Left ventricle myocardium inferior (tissue), 1 donor: ENCODE measurements at regions not wholly inside any gene's neighbourhood (a gene's known extent, or its start where the extent isn't known, plus 50 kb on each side); places are given as distances from the start of the nearest gene placed in this dataset.

Source experiments
- DNase-seq: peaks from one replicate; pipeline ENCODE4 v3.0.0-alpha.2; 2020
- H3K27ac ChIP-seq: fragments of 200-600 bp; replicated peaks from 2 replicates; pipeline ENCODE4 v1.8.0; 2021
- H3K27me3 ChIP-seq: fragments of 200-600 bp; 2 replicates; pipeline ENCODE4 v1.8.0; 2021; ENCODE audit warnings: low read depth
- H3K36me3 ChIP-seq: fragments of 200-600 bp; 2 replicates; pipeline ENCODE4 v1.8.0; 2021
- H3K4me1 ChIP-seq: fragments of 200-600 bp; 2 replicates; pipeline ENCODE4 v1.8.0; 2021
- H3K4me3 ChIP-seq: fragments of 200-600 bp; 2 replicates; pipeline ENCODE4 v1.8.0; 2021; ENCODE audit warnings: mild to moderate bottlenecking, moderate library complexity
- H3K9me3 ChIP-seq: fragments of 200-600 bp; replicated peaks from 2 replicates; pipeline ENCODE4 v1.8.0; 2021
- intact Hi-C: fragments of 100-400 bp; cut with micrococcal nuclease; formaldehyde crosslinking; loops from one replicate; pipeline ENCODE4 v1.11.0; 2022
- TF ChIP-seq, protein P1 (sequence below): fragments of 200-600 bp; IDR thresholded peaks from 2 replicates; pipeline ENCODE4 v1.8.0; 2021; ENCODE audit warnings: antibody characterized with exemption, mild to moderate bottlenecking, borderline replicate concordance
- donor health status: DM: no; HTN: yes; CAD: no; lungs with severe emphysema.

DNA sequence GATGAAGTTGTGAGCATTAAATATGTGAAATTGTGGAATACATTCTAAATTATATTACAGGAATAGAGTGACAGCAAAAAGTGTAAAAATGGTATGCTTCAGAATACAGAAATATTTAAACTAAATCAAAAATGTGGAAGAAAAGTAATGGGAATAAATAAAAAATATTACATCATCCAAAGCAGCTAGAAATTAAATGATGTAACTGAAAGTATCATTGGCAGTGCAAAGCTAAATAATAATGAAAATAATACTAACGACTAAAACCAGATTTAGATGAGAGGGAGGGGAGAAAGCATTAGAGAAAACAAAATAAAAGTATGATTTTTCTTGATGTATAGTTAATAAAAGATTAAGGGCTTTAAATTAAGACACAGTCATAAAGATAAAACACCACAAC lies 1104.0 kb downstream of the EPHA7 start:
- DNase-seq = no peak
- Histone ChIP-seq H3K36me3 (no peaks in the 10 kb centered on the region), H3K9me3 (no peaks in the 10 kb centered on the region), H3K4me1 (no peaks in the 10 kb centered on the region), H3K27ac (no peak overlapping the region), H3K27me3 (no peaks in the 10 kb centered on the region), H3K4me3 (no peak overlapping the region)
- intact Hi-C loops = no loop called here
- TF ChIP-seq, protein P1, sequence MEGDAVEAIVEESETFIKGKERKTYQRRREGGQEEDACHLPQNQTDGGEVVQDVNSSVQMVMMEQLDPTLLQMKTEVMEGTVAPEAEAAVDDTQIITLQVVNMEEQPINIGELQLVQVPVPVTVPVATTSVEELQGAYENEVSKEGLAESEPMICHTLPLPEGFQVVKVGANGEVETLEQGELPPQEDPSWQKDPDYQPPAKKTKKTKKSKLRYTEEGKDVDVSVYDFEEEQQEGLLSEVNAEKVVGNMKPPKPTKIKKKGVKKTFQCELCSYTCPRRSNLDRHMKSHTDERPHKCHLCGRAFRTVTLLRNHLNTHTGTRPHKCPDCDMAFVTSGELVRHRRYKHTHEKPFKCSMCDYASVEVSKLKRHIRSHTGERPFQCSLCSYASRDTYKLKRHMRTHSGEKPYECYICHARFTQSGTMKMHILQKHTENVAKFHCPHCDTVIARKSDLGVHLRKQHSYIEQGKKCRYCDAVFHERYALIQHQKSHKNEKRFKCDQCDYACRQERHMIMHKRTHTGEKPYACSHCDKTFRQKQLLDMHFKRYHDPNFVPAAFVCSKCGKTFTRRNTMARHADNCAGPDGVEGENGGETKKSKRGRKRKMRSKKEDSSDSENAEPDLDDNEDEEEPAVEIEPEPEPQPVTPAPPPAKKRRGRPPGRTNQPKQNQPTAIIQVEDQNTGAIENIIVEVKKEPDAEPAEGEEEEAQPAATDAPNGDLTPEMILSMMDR = no peak

DNA sequence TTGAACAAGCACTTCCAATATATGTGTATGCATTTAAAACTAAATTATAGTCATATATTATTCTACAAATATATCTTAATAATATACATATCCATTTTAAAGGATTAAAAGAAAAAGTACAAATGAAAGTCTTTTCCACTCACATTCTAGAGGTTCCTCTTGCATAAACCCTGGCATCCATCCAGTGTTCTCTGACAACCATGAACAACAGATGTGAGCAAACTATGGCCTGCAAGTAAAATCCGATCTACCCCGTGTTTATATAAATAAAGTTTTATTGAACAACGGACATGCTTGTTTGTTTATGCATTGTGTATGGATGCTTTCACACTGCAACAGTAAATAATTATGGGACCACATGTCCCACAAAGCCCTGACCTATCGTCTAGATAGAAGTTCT lies 1122.3 kb downstream of the EPHA7 start:
- Histone ChIP-seq H3K9me3 (peaks cover 6% of the 10 kb centered on the region), H3K36me3 (no peaks in the 10 kb centered on the region), H3K4me1 (no peaks in the 10 kb centered on the region), H3K4me3 (no peak overlapping the region), H3K27me3 (no peaks in the 10 kb centered on the region), H3K27ac (no peak overlapping the region)
- TF ChIP-seq, protein P1 = no peak
- DNase-seq = no peak
- intact Hi-C loops = no loop called here

DNA sequence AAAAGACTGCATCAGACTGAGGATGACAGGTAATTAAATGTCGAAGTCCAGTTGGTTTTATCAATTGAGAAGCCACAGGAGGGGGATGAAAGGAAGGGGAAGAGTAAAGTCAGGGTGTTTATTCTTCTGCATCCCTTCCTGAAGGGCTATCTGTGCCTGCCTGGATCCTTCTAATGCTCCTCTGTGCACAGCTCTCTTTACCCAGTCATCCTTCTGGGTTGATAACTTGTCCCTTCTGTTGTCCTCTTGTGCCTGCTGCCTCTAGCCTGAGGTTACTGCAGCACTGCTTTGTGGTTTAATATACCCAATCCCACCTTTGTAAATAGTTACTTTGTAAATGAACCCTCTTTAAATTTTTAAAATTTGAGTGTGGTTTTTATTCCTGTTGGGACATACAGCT lies 1127.3 kb downstream of the EPHA7 start:
- Histone ChIP-seq H3K9me3 (peaks cover 2% of the 10 kb centered on the region), H3K27ac (no peak overlapping the region), H3K36me3 (no peaks in the 10 kb centered on the region), H3K4me3 (no peak overlapping the region), H3K27me3 (no peaks in the 10 kb centered on the region), H3K4me1 (no peaks in the 10 kb centered on the region)
- TF ChIP-seq, protein P1 = no peak
- no peak for DNase-seq
- intact Hi-C loops = no loop called here

DNA sequence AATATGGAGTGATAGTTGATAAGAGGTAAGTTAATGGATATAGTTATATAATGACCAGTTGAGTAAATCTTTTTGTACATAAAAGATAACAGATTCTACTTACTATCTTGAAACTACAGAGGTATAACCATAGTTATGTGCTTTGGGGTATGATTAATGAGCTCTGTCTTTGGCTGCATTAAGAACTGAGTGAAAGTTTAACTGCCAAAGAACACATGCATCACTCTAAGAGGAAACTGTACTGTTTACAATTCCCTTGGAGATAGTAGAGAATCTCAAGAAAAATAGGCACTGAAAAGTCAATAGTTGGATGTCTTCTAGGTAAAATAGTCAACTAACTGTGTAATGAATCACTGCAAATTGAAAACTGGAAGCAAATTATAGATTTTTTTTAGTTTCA lies 1129.5 kb downstream of the EPHA7 start:
- no peak for DNase-seq
- H3K27ac ChIP-seq = no peak overlapping the region
- H3K4me3 ChIP-seq = no peak overlapping the region
- intact Hi-C loops = no loop called here
- H3K9me3 ChIP-seq = no peaks in the 10 kb centered on the region
- TF ChIP-seq, protein P1 = no peak
- H3K36me3 ChIP-seq = no peaks in the 10 kb centered on the region
- H3K4me1 ChIP-seq = no peaks in the 10 kb centered on the region
- H3K27me3 ChIP-seq = no peaks in the 10 kb centered on the region

DNA sequence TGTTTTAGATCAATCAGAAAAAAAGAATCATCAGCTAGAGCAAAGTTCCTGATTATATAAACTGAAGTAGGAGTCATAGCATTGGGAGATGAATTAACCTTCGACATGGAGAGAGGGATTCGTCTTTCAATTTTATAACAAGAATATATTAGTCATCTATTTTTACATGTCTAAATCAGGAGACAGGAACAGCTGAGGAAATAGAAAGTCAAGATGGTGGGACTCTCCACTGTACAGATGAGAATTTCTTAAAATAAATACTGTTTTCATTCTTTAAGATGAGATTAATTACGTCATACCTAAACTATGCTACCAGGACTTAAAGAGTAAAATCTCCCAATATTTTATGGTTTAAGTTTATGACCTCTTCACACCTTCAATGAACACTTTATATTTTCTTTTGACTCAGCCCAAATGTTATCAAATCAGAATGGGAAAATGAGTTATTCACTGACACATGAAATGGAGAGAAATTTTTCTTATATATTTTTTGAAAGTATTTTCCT lies 1137.7 kb downstream of the EPHA7 start:
- H3K4me3 ChIP-seq = no peak overlapping the region
- intact Hi-C loops = no loop called here
- H3K36me3 ChIP-seq = no peaks in the 10 kb centered on the region
- H3K9me3 ChIP-seq = no peaks in the 10 kb centered on the region
- no peaks in the 10 kb centered on the region for H3K27me3 ChIP-seq
- H3K27ac ChIP-seq = no peak overlapping the region
- no peak for DNase-seq
- H3K4me1 ChIP-seq = no peaks in the 10 kb centered on the region
- TF ChIP-seq, protein P1 = no peak

DNA sequence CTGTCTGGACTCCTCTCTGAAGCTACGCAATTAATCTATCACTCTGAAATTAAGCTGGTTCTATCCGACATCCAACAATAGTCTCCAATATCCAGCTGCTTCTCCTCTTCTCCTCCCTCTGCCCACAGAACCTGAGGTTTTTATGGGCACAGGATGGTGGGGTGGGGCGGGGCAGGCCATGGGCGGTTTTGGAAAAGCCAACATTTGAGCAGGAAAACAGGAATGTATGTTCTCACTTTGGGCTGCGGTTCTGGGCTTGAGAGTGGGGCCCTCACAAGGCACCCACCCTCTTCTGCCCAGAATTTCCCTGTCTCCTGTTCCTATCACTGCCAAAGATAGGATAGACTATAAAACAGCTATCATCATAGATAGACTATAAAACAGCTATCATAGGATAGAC lies 1144.2 kb downstream of the EPHA7 start:
- Histone ChIP-seq H3K4me1 (no peaks in the 10 kb centered on the region), H3K27ac (no peak overlapping the region), H3K36me3 (no peaks in the 10 kb centered on the region), H3K4me3 (no peak overlapping the region), H3K27me3 (no peaks in the 10 kb centered on the region), H3K9me3 (no peaks in the 10 kb centered on the region)
- TF ChIP-seq, protein P1 = no peak
- intact Hi-C loops = no loop called here
- DNase-seq = no peak
